ENCODE measurements at regions not wholly inside any gene's neighbourhood (a gene's known extent, or its start where the extent isn't known, plus 50 kb on each side); places are given as distances from the start of the nearest gene placed in this dataset.

DNA sequence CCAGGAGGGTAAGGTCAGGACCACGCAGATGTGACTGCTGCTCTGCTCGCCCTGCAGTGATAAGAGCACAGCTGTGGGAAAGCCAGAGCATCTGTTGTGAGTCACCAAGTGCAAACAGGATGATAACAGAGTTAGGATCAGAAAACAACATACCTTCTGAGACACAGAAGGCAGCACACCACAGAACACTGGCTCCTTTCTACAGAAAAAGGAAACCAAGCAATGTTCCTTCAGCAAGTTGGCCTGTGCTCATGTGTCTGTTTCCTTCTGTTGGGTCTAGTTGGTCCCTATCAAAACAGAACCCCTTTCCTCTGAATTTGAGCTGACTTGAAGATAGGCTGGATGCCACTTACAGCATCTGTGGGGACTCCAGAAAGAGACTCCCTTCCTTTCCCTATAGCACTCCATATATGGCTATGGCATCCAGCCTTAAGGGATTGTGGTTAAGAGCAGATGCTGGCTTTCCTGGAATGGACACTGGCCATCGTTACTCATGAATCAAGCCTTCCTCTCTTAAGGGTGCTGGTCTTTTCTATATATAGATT, 440.7 kb upstream of the THBS1 start:
- 0 to 94% (median 50%) methylated on average over 1 to 3 of the region's 3 CpGs; no CpG with 5 or more reads in 4 of the 10 experiments for WGBS, 10 experiments
- ATAC-seq (replicated peaks in 6 of 8), result peak in 5 of 8 experiments; percentile 32 to 76 (median 71)
- Histone ChIP-seq H3K4me1 (replicated peaks in 1 of 2) (peaks cover 0 to 11% of the 10 kb centered on the region in 2 donors), H3K27ac (no peak overlapping the region), H3K4me3 (no peak overlapping the region)
- in situ Hi-C loops (cut with MboI; ENCODE audit: low pct_unique_long_range_greater_than_20kb in 2 of 9, low sequenced_read_pairs in 9 of 9, unreplicated experiment in 9 of 9), result no loop called here

DNA sequence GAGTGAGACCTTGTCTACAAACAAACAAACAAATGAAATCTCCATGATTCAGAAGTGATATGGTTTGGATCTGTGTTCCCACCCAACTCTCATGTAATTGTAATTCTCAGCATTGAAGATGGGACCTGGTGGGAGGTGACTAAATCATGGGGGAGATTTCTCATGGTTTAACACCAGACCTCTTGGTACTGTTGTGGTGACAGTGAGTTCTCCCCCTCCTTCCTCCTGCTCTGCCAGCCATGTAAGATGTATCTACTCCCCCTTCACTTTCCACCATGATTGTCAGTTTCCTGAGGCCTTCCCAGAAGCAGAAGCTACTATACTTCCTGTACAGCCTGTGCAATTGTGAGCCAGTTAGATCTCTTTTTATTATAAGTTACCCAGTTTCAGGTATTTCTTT, 438.4 kb upstream of the THBS1 start:
- H3K4me3 ChIP-seq, result no peak overlapping the region

GRCh38 chr15:39143479-39143878, 437.4 kb upstream of the THBS1 start:
- ATAC-seq (replicated peaks in 6 of 8), result no peak
- in situ Hi-C loops (cut with MboI; ENCODE audit: low pct_unique_long_range_greater_than_20kb in 2 of 9, low sequenced_read_pairs in 9 of 9, unreplicated experiment in 9 of 9), result no loop called here
- WGBS, 10 experiments, result 64 to 88% (median 81%) methylated on average over 3 to 5 of the region's 5 CpGs; no CpG with 5 or more reads in 3 of the 10 experiments

More for the DNA sequence above, 438.4 kb upstream of the THBS1 start:
- in situ Hi-C loops (cut with MboI; ENCODE audit: low pct_unique_long_range_greater_than_20kb in 2 of 9, low sequenced_read_pairs in 9 of 9, unreplicated experiment in 9 of 9), result no loop called here
- no peak overlapping the region for H3K27ac ChIP-seq
- H3K4me1 ChIP-seq (replicated peaks in 1 of 2), result peaks cover 0 to 18% of the 10 kb centered on the region in 2 donors
- ATAC-seq (replicated peaks in 6 of 8), result no peak

GRCh38 chr15:39144051-39144450, 436.8 kb upstream of the THBS1 start:
- WGBS, 10 experiments, result 63 to 100% (median 96%) methylated on average over 1 to 2 of the region's 2 CpGs; no CpG with 5 or more reads in 4 of the 10 experiments
- in situ Hi-C loops (cut with MboI; ENCODE audit: low pct_unique_long_range_greater_than_20kb in 2 of 9, low sequenced_read_pairs in 9 of 9, unreplicated experiment in 9 of 9), result no loop called here
- peak in 2 of 8 experiments; percentile 23 to 42 for ATAC-seq (replicated peaks in 6 of 8)
- Histone ChIP-seq H3K4me3 (no peak overlapping the region), H3K4me1 (replicated peaks in 1 of 2) (peaks cover 0 to 18% of the 10 kb centered on the region in 2 donors), H3K27ac (no peak overlapping the region)

More at GRCh38 chr15:39143479-39143878, 437.4 kb upstream of the THBS1 start:
- no peak overlapping the region for H3K4me3 ChIP-seq
- H3K4me1 ChIP-seq (replicated peaks in 1 of 2), result peaks cover 0 to 18% of the 10 kb centered on the region in 2 donors
- no peak overlapping the region for H3K27ac ChIP-seq

- Histone ChIP-seq H3K27ac (no peak overlapping the region), H3K4me1 (replicated peaks in 1 of 2) (peaks cover 0 to 18% of the 10 kb centered on the region in 2 donors), H3K4me3 (no peak overlapping the region)
- 18 to 100% (median 81%) methylated on average over 1 to 2 of the region's 2 CpGs; no CpG with 5 or more reads in 1 of the 10 experiments for WGBS, 10 experiments
- ATAC-seq (replicated peaks in 6 of 8), result peak in 5 of 8 experiments; percentile 51 to 94 (median 83)
- in situ Hi-C loops (cut with MboI; ENCODE audit: low pct_unique_long_range_greater_than_20kb in 2 of 9, low sequenced_read_pairs in 9 of 9, unreplicated experiment in 9 of 9), result no loop called here
Observed at GRCh38 chr15:39144613-39145499, 436.0 kb upstream of the THBS1 start.

- no peak for ATAC-seq (replicated peaks in 6 of 8)
- peaks cover 0 to 23% of the 10 kb centered on the region in 2 donors for H3K4me1 ChIP-seq (replicated peaks in 1 of 2)
- H3K27ac ChIP-seq, result no peak overlapping the region
- in situ Hi-C loops (cut with MboI; ENCODE audit: low pct_unique_long_range_greater_than_20kb in 2 of 9, low sequenced_read_pairs in 9 of 9, unreplicated experiment in 9 of 9), result no loop called here
- WGBS, 10 experiments, result 45 to 100% (median 83%) methylated on average over 1 to 2 of the region's 2 CpGs
- no peak overlapping the region for H3K4me3 ChIP-seq
Observed at GRCh38 chr15:39145854-39146625, 434.8 kb upstream of the THBS1 start.

GRCh38 chr15:39149636-39150150, 431.2 kb upstream of the THBS1 start:
- Histone ChIP-seq H3K4me1 (replicated peaks in 1 of 2) (peaks cover 6 to 24% of the 10 kb centered on the region in 2 donors), H3K4me3 (no peak overlapping the region), H3K27ac (no peak overlapping the region)
- 43 to 100% (median 82%) methylated on average over 1 of the region's 1 CpG; no CpG with 5 or more reads in 6 of the 10 experiments for WGBS, 10 experiments
- peak in 1 of 8 experiments; percentile 42 for ATAC-seq (replicated peaks in 6 of 8)
- in situ Hi-C loops (cut with MboI; ENCODE audit: low pct_unique_long_range_greater_than_20kb in 2 of 9, low sequenced_read_pairs in 9 of 9, unreplicated experiment in 9 of 9), result loop anchor here in 1 of 9 experiments (25.0 kb wide), 1 partner anchor 588 kb away; no protein-coding TSS in a partner anchor

DNA sequence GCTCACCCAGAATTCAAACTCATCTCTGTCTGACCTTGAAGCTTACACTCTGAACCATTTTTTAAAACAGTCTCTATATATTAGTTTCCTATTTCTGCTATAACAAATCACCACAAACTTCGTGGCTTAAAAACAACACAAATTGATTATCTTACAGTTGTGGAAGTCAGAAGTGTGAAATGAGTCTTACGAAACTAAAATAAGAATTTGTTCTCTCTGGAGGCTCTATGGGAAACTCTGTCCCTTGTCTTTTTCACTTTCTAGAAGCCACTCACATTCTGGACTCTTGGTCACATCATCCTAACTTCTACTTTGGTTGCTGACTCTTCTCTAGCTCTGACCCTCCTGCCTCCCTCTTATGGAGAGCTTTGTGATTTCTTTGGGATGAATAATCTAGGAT, 429.3 kb upstream of the THBS1 start:
- H3K4me3 ChIP-seq, result no peak overlapping the region
- H3K4me1 ChIP-seq (replicated peaks in 1 of 2), result peaks cover 6 to 17% of the 10 kb centered on the region in 2 donors
- in situ Hi-C loops (cut with MboI; ENCODE audit: low pct_unique_long_range_greater_than_20kb in 2 of 9, low sequenced_read_pairs in 9 of 9, unreplicated experiment in 9 of 9), result loop anchor here in 1 of 9 experiments (25.0 kb wide), 1 partner anchor 586 kb away; no protein-coding TSS in a partner anchor
- ATAC-seq (replicated peaks in 6 of 8), result no peak
- no peak overlapping the region for H3K27ac ChIP-seq
- WGBS, 10 experiments, result 14 to 100% (median 71%) methylated on average over 1 to 2 of the region's 2 CpGs; no CpG with 5 or more reads in 3 of the 10 experiments

GRCh38 chr15:39153058-39153714, 427.7 kb upstream of the THBS1 start:
- no peak overlapping the region for H3K27ac ChIP-seq
- ATAC-seq (replicated peaks in 6 of 8), result peak in 1 of 8 experiments; percentile 59
- WGBS, 10 experiments, result 38 to 100% (median 78%) methylated on average over 1 of the region's 1 CpG; no CpG with 5 or more reads in 1 of the 10 experiments
- peaks cover 9 to 21% of the 10 kb centered on the region in 2 donors for H3K4me1 ChIP-seq (replicated peaks in 1 of 2)
- in situ Hi-C loops (cut with MboI; ENCODE audit: low pct_unique_long_range_greater_than_20kb in 2 of 9, low sequenced_read_pairs in 9 of 9, unreplicated experiment in 9 of 9), result loop anchor here in 1 of 9 experiments (25.0 kb wide), 1 partner anchor 584 kb away; no protein-coding TSS in a partner anchor
- no peak overlapping the region for H3K4me3 ChIP-seq

GRCh38 chr15:39153716-39154115, 427.2 kb upstream of the THBS1 start:
- WGBS, 10 experiments, result 0 to 100% (median 77%) methylated on average over 1 to 2 of the region's 2 CpGs; no CpG with 5 or more reads in 4 of the 10 experiments
- in situ Hi-C loops (cut with MboI; ENCODE audit: low pct_unique_long_range_greater_than_20kb in 2 of 9, low sequenced_read_pairs in 9 of 9, unreplicated experiment in 9 of 9), result loop anchor here in 1 of 9 experiments (25.0 kb wide), 1 partner anchor 584 kb away; no protein-coding TSS in a partner anchor
- Histone ChIP-seq H3K4me1 (replicated peaks in 1 of 2) (peaks cover 11 to 23% of the 10 kb centered on the region in 2 donors), H3K27ac (no peak overlapping the region), H3K4me3 (no peak overlapping the region)
- ATAC-seq (replicated peaks in 6 of 8), result peak in 4 of 8 experiments; percentile 35 to 64 (median 40)

- Histone ChIP-seq H3K4me1 (replicated peaks in 1 of 2) (peaks cover 11 to 25% of the 10 kb centered on the region in 2 donors), H3K27ac (no peak overlapping the region), H3K4me3 (no peak overlapping the region)
- peak in 1 of 8 experiments; percentile 11 for ATAC-seq (replicated peaks in 6 of 8)
- in situ Hi-C loops (cut with MboI; ENCODE audit: low pct_unique_long_range_greater_than_20kb in 2 of 9, low sequenced_read_pairs in 9 of 9, unreplicated experiment in 9 of 9), result loop anchor here in 1 of 9 experiments (25.0 kb wide), 1 partner anchor 583 kb away; no protein-coding TSS in a partner anchor
Observed at GRCh38 chr15:39154227-39154638, 426.6 kb upstream of the THBS1 start.

GRCh38 chr15:39154776-39155175, 426.1 kb upstream of the THBS1 start:
- peak in 2 of 8 experiments; percentile 39 to 61 for ATAC-seq (replicated peaks in 6 of 8)
- in situ Hi-C loops (cut with MboI; ENCODE audit: low pct_unique_long_range_greater_than_20kb in 2 of 9, low sequenced_read_pairs in 9 of 9, unreplicated experiment in 9 of 9), result loop anchor here in 1 of 9 experiments (25.0 kb wide), 1 partner anchor 583 kb away; no protein-coding TSS in a partner anchor
- H3K27ac ChIP-seq, result no peak overlapping the region
- H3K4me3 ChIP-seq, result no peak overlapping the region
- H3K4me1 ChIP-seq (replicated peaks in 1 of 2), result peaks cover 11 to 26% of the 10 kb centered on the region in 2 donors
- WGBS, 10 experiments, result 0 to 100% (median 80%) methylated on average over 1 to 2 of the region's 4 CpGs; no CpG with 5 or more reads in 1 of the 10 experiments
